ENCODE measurements at regions not wholly inside any gene's neighbourhood (a gene's known extent, or its start where the extent isn't known, plus 50 kb on each side); places are given as distances from the start of the nearest gene placed in this dataset.

GRCh38 chr16:76749780-76750375 is 441.1 kb upstream of the MON1B start (continued):
- no peak for TF ChIP-seq ZNF671 (CRISPR knock-in tag; IDR thresholded peaks at IDR 0.05)

GRCh38 chr16:76755496-76755895 is 435.5 kb upstream of the MON1B start:
- Mint-ChIP-seq H3K4me1 (no peaks in the 10 kb centered on the region), H3K36me3 (peaks cover 9% of the 10 kb centered on the region; the same call in 1 of the 2 replicates), H3K4me3 (no peak overlapping the region), H3K27me3 (ENCODE audit: low read depth) (no peaks in the 10 kb centered on the region; the same call in 1 of the 2 replicates), H3K9me3 (peaks cover 45% of the 10 kb centered on the region), H3K27ac (no peak overlapping the region)
- TF ChIP-seq MYBL2 (CRISPR knock-in tag; IDR thresholded peaks at IDR 0.05) (no peak), CREB1 (CRISPR knock-in tag; IDR thresholded peaks at IDR 0.05) (no peak), SMAD4 (CRISPR knock-in tag; IDR thresholded peaks at IDR 0.05) (no peak), IRF1 (CRISPR knock-in tag; IDR thresholded peaks at IDR 0.05) (no peak), E2F5 (CRISPR knock-in tag; IDR thresholded peaks at IDR 0.05) (no peak), CBFB (CRISPR knock-in tag; IDR thresholded peaks at IDR 0.05; ENCODE audit: low read depth) (no peak), GRHL2 (CRISPR knock-in tag; IDR thresholded peaks at IDR 0.05; ENCODE audit: insufficient replicate concordance, severe bottlenecking) (no peak), NFYB (CRISPR knock-in tag; conservative IDR thresholded peaks at IDR 0.05; ENCODE audit: low read depth) (no peak), IRF2 (CRISPR knock-in tag; IDR thresholded peaks at IDR 0.05; ENCODE audit: borderline replicate concordance, low read depth) (no peak), PREB (CRISPR knock-in tag; IDR thresholded peaks at IDR 0.05; ENCODE audit: borderline replicate concordance) (no peak), ZMAT4 (CRISPR knock-in tag; IDR thresholded peaks at IDR 0.05) (no peak), ETV6 (CRISPR knock-in tag; IDR thresholded peaks at IDR 0.05) (no peak)
- ATAC-seq = no peak
- POLR2A ChIA-PET = no interaction called here
- CTCF ChIA-PET = no interaction called here
- DNase-seq (ENCODE audit: low spot score) = no peak

- H3K9me3 Mint-ChIP-seq = peaks cover 52% of the 10 kb centered on the region
- H3K27ac Mint-ChIP-seq = no peak overlapping the region
- H3K27me3 Mint-ChIP-seq (ENCODE audit: low read depth) = no peaks in the 10 kb centered on the region; the same call in 1 of the 2 replicates
- no peak overlapping the region for H3K4me3 Mint-ChIP-seq
- no peak for DNase-seq (ENCODE audit: low spot score)
- no peak for ATAC-seq
- TF ChIP-seq ZSCAN18 (CRISPR knock-in tag; IDR thresholded peaks at IDR 0.05) (no peak), ZNF532 (CRISPR knock-in tag; IDR thresholded peaks at IDR 0.05; ENCODE audit: borderline replicate concordance) (no peak), AFF4 (CRISPR knock-in tag; IDR thresholded peaks at IDR 0.05; ENCODE audit: borderline replicate concordance) (no peak), ELF4 (CRISPR knock-in tag; IDR thresholded peaks at IDR 0.05; ENCODE audit: low read depth) (no peak), GABPB1 (CRISPR knock-in tag; IDR thresholded peaks at IDR 0.05) (no peak), NR1H2 (CRISPR knock-in tag; IDR thresholded peaks at IDR 0.05) (no peak), TEAD1 (CRISPR knock-in tag; IDR thresholded peaks at IDR 0.05) (no peak), JAZF1 (CRISPR knock-in tag; IDR thresholded peaks at IDR 0.05) (no peak), SMAD4 (CRISPR knock-in tag; IDR thresholded peaks at IDR 0.05) (no peak)
- no peaks in the 10 kb centered on the region for H3K4me1 Mint-ChIP-seq
- ChIA-PET POLR2A (no interaction called here), CTCF (no interaction called here)
- peaks cover 13% of the 10 kb centered on the region; the same call in 1 of the 2 replicates for H3K36me3 Mint-ChIP-seq
These were observed 434.6 kb upstream of the MON1B start for GRCh38 chr16:76756423-76756822.

Measured in WTC11 (cell line).